GM21619 (cell line): ENCODE measurements at regions not wholly inside any gene's neighbourhood (a gene's known extent, or its start where the extent isn't known, plus 50 kb on each side); places are given as distances from the start of the nearest gene placed in this dataset.
A peak's percentile ranks its signal among the peaks of the same experiment; 100 is the strongest.
"Not testable (repeated sequence)": the region's sequence is repeated elsewhere in the genome, so short reads cannot be mapped to it uniquely, and the experiment has no call there.

Experiments used
- ATAC-seq: cut with Tn5 transposase; IDR thresholded peaks from one replicate; pipeline ENCODE4 v1.9.1; 2021; ENCODE audit not compliant: unreplicated experiment

DNA sequence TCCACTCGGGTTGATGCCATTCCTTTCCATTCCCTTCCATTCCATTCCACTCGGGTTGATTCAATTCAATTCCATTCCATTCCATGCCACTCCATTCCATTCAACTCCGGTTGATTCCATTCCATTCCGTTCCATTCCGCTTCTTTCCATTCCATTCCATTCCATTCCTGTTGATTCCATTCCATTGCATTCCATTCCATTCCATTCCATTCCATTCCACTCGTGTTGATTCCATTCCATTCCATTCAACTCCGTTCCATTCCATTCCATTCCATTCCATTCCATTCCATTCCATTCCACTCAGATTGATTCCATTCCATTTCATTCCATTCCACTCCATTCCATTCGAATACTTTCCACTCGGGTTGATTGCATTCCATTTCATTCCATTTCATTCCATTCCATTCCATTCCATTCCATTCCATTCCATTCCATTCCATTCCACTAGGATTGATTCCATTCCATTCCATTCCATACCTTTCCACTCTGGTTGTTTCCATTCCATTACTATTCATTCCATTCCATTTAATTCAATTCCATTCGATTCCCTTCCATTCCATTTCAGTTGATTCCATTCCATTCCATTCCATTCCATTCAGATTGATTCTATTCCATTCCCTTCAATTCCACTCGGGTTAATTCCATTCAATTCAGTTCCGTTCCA lies 1141.8 kb downstream of the RPIA start:
- ATAC-seq = peak; percentile 50

DNA sequence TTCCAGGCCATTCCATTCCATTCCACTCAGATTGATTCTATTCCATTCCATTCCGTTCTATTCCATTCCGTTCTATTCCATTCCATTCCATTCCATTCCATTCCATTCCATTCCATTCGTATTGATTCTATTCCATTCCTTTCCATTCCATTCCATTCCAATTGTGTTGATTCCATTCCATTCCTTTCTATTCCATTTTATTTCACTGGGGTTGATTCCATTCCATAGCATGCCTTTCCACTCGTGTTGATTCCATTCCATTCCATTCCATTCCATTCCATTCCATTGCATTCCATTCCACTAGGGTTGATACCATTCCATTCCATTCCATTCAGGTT lies 1142.3 kb downstream of the RPIA start:
- ATAC-seq = no peak

- ATAC-seq = no peak
Observed at GRCh38 chr2:89834306-89834705, 1142.8 kb downstream of the RPIA start.

DNA sequence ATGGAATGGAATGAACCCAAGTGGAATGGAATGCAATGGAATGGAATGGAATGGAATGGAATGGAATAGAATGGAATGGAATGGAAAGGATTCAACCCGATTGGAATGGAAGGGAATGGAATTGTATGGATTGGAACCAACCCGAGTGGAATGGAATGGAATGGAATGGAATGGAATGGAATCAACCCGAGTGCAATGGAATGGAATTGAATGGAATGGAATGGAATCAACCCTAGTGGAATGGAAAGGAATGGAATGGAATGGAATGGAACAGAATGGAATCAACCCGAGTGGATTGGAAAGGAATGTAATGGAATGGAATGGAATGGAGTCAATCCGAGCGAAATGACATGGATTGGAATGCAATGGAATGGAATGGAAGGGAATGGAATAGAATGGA lies 1144.9 kb downstream of the RPIA start:
- ATAC-seq = not testable (repeated sequence)

DNA sequence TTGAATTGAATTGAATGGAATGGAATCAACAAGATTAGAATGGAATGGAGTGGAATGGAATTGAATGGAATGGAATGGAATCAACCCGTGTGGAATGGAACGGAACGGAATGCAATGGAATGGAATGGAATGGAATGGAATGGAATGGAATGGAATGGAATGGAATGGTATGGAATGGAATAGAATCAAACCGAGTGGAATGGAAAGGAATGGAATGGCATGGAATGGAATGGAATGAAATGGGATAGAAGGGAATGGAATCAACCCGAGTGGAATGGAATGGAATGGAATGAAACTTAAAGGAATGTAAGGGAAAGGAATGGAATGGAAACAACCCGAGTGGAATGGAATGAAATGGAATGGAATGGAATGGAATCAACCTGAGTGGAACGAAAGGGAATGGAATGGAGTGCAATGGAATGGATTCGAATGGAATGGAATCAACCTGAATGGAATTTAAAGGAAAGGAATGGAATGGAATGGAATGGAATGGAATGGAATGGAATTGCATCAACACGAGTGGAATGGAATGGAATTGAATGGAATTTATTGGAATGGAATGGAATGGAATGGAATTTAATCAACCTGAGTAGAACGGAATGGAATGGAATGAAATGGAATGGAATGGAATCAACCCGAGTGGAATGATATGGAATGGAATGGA lies 1146.6 kb downstream of the RPIA start:
- ATAC-seq = no peak

GRCh38 chr2:89840175-89840574 lies 1148.7 kb downstream of the RPIA start:
- not testable (repeated sequence) for ATAC-seq

DNA sequence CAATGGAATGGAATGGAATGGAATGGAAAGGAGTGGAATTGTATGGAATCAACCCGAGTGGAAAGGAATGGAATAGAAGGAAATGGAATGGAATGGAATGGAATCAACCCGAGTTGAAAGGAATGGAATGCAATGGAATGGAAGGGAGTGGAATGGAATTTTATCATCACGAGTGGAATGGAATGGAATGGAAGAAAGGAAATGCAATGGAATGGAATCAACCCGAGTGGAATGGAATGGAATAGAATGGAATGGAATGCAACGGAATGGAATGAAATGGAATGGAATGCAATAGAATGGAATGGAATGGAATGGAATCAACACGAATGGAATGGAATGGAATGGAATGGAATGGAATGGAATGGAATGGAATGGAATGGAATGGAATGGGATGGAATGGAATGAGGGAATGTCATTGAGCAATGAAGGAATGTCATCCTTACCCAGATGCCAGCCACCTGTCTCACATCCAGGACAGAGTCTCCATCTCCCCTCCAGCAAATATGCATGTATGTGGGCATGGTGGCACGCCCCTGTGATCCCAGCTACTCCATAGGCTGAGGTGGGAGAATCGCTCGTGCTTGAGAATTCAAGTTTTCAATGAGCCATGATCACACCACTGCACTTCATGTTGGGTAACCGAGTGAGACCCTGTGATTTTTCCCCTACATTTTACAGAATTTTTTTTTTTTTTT lies 1149.5 kb downstream of the RPIA start:
- ATAC-seq = not testable (repeated sequence)

GRCh38 chr2:89841476-89841840 lies 1150.0 kb downstream of the RPIA start:
- no peak for ATAC-seq

DNA sequence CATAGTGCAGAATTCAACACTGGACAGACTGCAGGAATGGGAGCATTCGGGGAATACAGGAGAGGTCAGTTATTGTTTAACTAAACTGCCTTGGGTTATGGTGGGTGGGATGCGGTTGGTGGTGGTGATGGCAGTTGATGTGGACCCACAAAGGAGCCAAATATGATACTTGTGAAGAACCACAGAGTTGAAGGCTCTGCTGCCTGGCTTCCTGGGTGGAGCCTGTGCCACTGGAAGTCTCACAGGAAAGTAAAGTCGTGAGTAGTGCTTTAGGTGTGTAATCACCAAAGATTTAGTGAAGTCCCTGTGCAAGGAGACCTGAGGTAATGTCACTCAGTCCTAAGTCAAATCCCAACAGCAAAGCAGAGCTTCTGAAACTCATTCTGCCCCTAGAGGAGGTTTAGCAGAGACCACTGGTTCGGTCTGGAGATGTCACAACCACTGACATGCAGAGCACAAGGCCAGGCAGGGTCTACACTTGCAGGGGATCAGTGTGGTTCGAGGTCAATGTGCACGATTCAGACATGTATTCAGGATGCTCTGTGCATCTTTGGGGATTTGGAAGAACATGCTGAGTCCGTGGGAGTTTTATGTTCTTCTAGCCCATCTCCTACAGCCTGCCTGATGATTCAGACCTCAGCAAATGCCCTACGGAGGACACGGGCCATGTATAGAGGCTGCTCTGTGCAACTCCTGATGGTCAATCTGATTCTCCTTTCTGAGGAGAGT lies 1150.9 kb downstream of the RPIA start:
- ATAC-seq = no peak

DNA sequence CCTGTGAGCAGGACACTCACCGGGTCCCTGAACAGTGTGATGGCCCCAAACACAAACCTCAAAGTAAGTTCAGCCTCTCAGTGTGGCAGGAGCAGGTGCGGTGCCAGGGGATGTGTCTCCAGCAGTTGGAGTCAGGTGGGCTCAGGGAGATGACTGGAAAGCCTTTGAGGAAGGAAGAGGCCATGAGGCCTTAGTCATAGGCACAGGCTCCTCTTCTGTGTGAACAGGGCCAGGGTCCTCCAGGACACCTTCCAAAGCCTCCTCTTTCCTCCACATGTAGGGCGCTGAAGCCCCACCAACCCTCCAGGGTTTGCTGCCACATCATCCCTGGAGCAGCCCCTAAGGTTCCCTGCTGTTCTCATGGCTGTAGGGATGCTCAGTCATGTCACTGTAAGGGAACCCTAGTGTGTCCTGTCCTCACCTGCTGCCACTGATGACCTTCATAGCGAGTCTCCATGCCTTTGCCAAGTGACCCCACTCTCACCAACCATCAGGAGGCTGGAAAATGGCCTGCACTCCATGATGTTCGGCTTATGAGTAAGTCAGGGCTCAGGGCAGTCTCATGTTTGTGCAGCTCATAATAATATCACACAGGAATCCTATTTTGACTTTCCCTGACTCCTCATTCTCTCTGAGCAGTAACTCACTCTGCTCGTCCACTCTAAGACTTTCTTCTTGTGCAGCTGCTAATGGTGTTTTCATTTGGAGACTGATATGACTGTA lies 1152.9 kb downstream of the RPIA start:
- no peak for ATAC-seq

DNA sequence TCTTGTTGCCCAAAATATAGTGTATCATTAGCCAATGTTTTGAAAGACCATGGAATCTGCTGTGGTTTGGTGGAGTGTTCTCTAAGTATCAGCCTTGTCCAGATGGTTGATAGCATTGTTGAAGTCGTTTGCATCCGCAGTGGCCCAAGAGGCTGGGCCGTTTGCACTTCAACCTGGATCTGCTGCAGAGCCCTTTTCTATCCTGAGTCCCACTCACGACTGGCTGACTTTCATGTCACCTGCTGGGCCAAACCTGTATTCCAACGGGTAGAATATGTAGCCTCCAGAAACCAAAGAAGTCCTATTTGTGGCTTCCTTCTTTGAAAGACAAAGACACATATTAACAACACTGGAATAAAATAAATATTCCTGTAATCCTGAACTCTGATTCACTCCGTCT lies 1154.1 kb downstream of the RPIA start:
- no peak for ATAC-seq

- ATAC-seq = no peak
Observed at GRCh38 chr2:89848114-89848513, 1156.6 kb downstream of the RPIA start.

DNA sequence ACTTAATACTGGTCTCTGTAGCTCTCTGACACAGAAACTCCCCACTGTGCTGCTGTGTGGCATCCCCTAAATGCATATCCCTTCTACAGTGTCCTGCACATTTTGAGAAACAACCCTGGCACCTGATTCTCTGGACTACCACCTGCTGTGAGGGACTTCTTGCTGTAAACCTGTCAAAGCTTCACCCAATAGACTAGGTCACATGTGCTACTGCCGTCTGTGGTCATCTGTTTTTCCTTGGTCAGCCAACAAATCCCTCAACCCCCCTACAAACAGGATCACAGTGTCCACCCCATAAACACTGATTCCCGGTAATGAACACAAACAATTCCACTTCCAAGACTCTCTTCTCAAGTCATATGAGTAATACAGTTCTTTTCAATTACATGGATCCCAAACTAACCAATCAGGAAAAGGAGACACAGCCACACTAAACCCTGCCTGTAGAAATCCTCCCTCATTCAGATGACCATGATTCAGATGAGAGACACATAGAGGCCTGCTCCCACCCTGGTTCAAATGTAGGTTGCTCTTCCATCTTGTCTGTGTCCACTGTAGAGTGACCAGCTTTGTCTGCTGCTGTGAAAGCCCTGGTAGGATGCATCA lies 1157.4 kb downstream of the RPIA start:
- no peak for ATAC-seq

DNA sequence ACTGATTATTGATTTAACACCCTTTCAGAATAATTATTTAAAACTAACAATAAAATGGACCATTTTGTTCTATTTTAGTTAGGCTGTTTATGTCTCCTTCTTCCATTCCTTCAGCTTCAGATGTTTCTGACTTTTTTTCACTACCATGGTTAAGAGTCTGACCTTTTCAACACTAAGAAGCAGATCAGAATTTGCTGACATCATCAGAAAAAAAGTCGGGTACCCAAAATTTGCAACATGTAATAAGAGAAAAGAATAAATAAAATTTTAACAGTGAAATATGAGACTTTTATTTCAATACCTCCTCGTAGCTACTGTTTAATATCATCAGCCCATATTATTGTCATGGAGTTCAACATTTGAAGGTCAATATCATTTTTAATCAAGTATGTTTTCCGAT lies 1158.3 kb downstream of the RPIA start:
- ATAC-seq = no peak

DNA sequence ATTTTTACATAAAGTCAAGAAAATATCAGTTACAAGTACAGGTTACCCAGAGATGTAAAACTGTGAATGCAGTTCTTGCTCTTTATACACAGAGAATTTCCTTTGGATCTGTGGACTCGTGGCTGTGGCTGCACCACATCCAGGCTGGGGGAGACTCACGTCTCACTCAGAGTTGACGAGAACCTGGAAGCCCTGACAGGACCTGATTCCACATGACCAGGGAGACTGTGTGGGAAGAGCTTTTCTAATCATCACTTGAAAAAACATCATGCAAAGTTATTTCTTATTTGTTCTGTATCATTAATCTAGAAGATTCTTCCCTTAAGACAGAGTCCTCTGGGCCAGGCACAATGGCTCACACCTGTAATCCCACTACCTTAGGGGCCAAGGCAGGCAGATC lies 1159.0 kb downstream of the RPIA start:
- ATAC-seq = no peak

DNA sequence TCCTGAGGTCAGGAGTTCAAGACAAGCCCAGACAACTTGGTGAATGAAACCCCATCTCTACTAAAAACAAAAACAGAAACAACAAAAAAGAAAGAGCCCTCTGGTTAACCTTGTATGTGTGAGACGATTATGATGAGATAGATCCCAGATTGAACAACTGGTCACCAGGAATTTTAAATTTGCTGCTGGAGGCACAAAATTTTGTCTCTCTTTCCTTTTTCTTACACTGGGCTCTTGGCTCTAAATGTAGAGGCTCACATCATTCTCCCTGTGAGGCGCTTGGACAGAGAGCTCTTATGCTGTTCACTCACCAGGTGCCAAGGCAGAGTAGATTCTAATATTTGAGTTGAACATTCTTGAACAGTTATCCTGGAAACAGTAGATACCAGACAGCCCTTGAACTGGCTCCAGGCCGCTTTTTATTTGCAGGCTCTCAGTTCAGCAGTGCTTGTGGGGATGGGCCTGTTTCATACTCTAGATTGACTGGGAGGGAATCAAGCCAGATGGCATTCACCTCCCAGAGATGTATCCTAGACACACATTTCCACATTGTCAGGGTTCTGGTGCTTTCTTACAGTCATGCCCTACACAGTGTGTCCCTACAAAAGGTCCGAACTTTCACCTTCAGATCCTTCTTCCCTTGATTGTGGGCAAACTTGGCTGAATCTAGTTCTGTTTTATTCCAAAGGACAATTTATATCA lies 1159.6 kb downstream of the RPIA start:
- ATAC-seq = no peak

DNA sequence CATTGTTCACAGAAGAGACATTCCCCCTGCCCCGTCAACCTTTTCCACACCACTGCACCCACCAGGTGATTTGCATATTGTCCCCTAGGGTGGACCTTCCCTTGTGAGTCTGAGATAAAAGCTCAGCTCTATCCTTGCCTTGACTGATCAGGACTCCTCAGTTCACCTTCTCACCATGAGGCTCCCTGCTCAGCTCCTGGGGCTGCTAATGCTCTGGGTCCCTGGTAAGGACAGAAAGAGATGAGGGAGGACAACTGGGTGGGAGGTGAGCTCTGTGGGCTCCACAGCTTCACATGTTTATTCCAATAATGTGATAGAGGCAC lies 1160.1 kb downstream of the RPIA start:
- no peak for ATAC-seq

- not testable (repeated sequence) for ATAC-seq
Observed at GRCh38 chr2:89853427-89853826, 1162.0 kb downstream of the RPIA start.

- ATAC-seq = not testable (repeated sequence)
Observed at GRCh38 chr2:89855752-89856151, 1164.3 kb downstream of the RPIA start.

- not testable (repeated sequence) for ATAC-seq
Observed at GRCh38 chr2:89856305-89856704, 1164.8 kb downstream of the RPIA start.
